Kasumi-1 (cell line): ENCODE measurements at regions not wholly inside any gene's neighbourhood (a gene's known extent, or its start where the extent isn't known, plus 50 kb on each side); places are given as distances from the start of the nearest gene placed in this dataset.

Experiments
- DNase-seq, 2 experiments: peaks; one replicate each; lab custom pipeline; 2025; lab: John Stamatoyannopoulos, UW

- DNase-seq: no peak
Observed at GRCh38 chr4:135325264-135325663, 1123.7 kb upstream of the PABPC4L start.

GRCh38 chr4:135319685-135320084 lies 1118.1 kb upstream of the PABPC4L start:
- peak in 1 of 2 experiments; percentile 21 for DNase-seq

GRCh38 chr4:135316266-135316779 lies 1114.7 kb upstream of the PABPC4L start:
- DNase-seq: no peak

- DNase-seq: no peak
Observed at GRCh38 chr4:135290136-135290535, 1088.5 kb upstream of the PABPC4L start.

- DNase-seq: no peak
Observed at GRCh38 chr4:135283934-135284333, 1082.3 kb upstream of the PABPC4L start.

- no peak for DNase-seq
Observed at GRCh38 chr4:135282676-135283075, 1081.1 kb upstream of the PABPC4L start.

GRCh38 chr4:135281230-135281629 lies 1079.6 kb upstream of the PABPC4L start:
- no peak for DNase-seq

GRCh38 chr4:135277980-135278315 lies 1076.4 kb upstream of the PABPC4L start:
- DNase-seq: no peak

- DNase-seq: no peak
Observed at GRCh38 chr4:135277068-135277979, 1075.7 kb upstream of the PABPC4L start.

- DNase-seq: no peak
Observed at GRCh38 chr4:135274416-135274815, 1072.8 kb upstream of the PABPC4L start.

- DNase-seq: no peak
Observed at GRCh38 chr4:135269125-135269890, 1067.7 kb upstream of the PABPC4L start.

- DNase-seq: no peak
Observed at GRCh38 chr4:135268369-135268768, 1066.8 kb upstream of the PABPC4L start.

GRCh38 chr4:135267148-135267865 lies 1065.7 kb upstream of the PABPC4L start:
- no peak for DNase-seq

GRCh38 chr4:135256111-135256510 lies 1054.5 kb upstream of the PABPC4L start:
- DNase-seq: no peak

- no peak for DNase-seq
Observed at GRCh38 chr4:135250040-135250439, 1048.5 kb upstream of the PABPC4L start.

GRCh38 chr4:135249024-135249423 lies 1047.4 kb upstream of the PABPC4L start:
- DNase-seq: no peak

GRCh38 chr4:135244696-135245095 lies 1043.1 kb upstream of the PABPC4L start:
- DNase-seq: no peak

- no peak for DNase-seq
Observed at GRCh38 chr4:135244056-135244455, 1042.5 kb upstream of the PABPC4L start.

- DNase-seq: no peak
Observed at GRCh38 chr4:135240796-135241195, 1039.2 kb upstream of the PABPC4L start.

- DNase-seq: no peak
Observed at GRCh38 chr4:135239964-135240363, 1038.4 kb upstream of the PABPC4L start.

- DNase-seq: no peak
Observed at GRCh38 chr4:135238940-135239339, 1037.4 kb upstream of the PABPC4L start.

GRCh38 chr4:135236048-135236447 lies 1034.5 kb upstream of the PABPC4L start:
- no peak for DNase-seq
